HepG2 (cell line): ENCODE measurements at regions not wholly inside any gene's neighbourhood (a gene's known extent, or its start where the extent isn't known, plus 50 kb on each side); places are given as distances from the start of the nearest gene placed in this dataset.

Experiments used
- DPF2 ChIP-seq: sonication (generic); formaldehyde crosslinking; IDR thresholded peaks from 2 replicates; pipeline ENCODE4 v1.4.0; 2020; ENCODE audit warnings: mild to moderate bottlenecking, low read depth, missing genetic modification reagents, borderline replicate concordance
- FOSL1 ChIP-seq: sonication (generic); formaldehyde crosslinking; IDR thresholded peaks from 2 replicates; pipeline ENCODE4 v1.9.0; 2021; ENCODE audit warnings: missing genetic modification reagents, borderline replicate concordance
- IKZF1 ChIP-seq: fragments of 450-650 bp; IDR thresholded peaks from 2 replicates; pipeline ENCODE4 v1.7.1; 2016
- KAT8 ChIP-seq: IDR thresholded peaks from 2 replicates; pipeline ENCODE4 v1.6.1; 2016; ENCODE audit warnings: missing genetic modification reagents, missing compliant biosample characterization
- KMT2A ChIP-seq: sonication (generic); formaldehyde crosslinking; IDR thresholded peaks from 2 replicates; pipeline ENCODE4 v1.4.0; 2020; ENCODE audit warnings: missing genetic modification reagents
- KMT2B ChIP-seq: IDR thresholded peaks from 2 replicates; pipeline ENCODE4 v1.6.1; 2016; ENCODE audit warnings: missing genetic modification reagents, missing compliant biosample characterization
- MLLT10 ChIP-seq: sonication (generic); formaldehyde crosslinking; IDR thresholded peaks from 2 replicates; pipeline ENCODE4 v1.4.0; 2020; ENCODE audit warnings: missing genetic modification reagents
- SMAD3 ChIP-seq: sonication (generic); formaldehyde crosslinking; IDR thresholded peaks from 2 replicates; pipeline ENCODE4 v1.4.0; 2020; ENCODE audit warnings: missing genetic modification reagents
- SOX5 ChIP-seq: IDR thresholded peaks from 2 replicates; pipeline ENCODE4 v1.6.1; 2016; ENCODE audit warnings: borderline replicate concordance
- TAF1 ChIP-seq: sonication (generic); formaldehyde crosslinking; IDR thresholded peaks from 2 replicates; pipeline ENCODE4 v1.4.0; 2020; ENCODE audit warnings: missing genetic modification reagents
- TOE1 ChIP-seq: sonication (generic); formaldehyde crosslinking; IDR thresholded peaks from 2 replicates; pipeline ENCODE4 v1.4.0; 2020; ENCODE audit warnings: mild to moderate bottlenecking, missing genetic modification reagents
- YEATS4 ChIP-seq: sonication (generic); formaldehyde crosslinking; IDR thresholded peaks from 2 replicates; pipeline ENCODE4 v1.4.0; 2020; ENCODE audit warnings: missing genetic modification reagents, borderline replicate concordance
- ZBTB20 ChIP-seq: sonication (generic); formaldehyde crosslinking; IDR thresholded peaks from 2 replicates; pipeline ENCODE4 v1.8.1; 2023; ENCODE audit warnings: missing genetic modification reagents, low read depth, mild to moderate bottlenecking, borderline replicate concordance
- ZC3H4 ChIP-seq: sonication (generic); formaldehyde crosslinking; IDR thresholded peaks from 2 replicates; pipeline ENCODE4 v1.4.0; 2020; ENCODE audit warnings: missing genetic modification reagents, borderline replicate concordance
- ZNF136 ChIP-seq: sonication (generic); formaldehyde crosslinking; IDR thresholded peaks from 2 replicates; pipeline ENCODE4 v1.8.1; 2022; ENCODE audit warnings: low read depth, mild to moderate bottlenecking, moderate library complexity, missing genetic modification reagents
- ZNF138 ChIP-seq: sonication (generic); formaldehyde crosslinking; IDR thresholded peaks from 2 replicates; pipeline ENCODE4 v1.5.0; 2020; ENCODE audit warnings: mild to moderate bottlenecking, low read depth, missing genetic modification reagents
- ZNF234 ChIP-seq: sonication (generic); formaldehyde crosslinking; conservative IDR thresholded peaks from 2 replicates; pipeline ENCODE4 v1.5.1; 2020; ENCODE audit warnings: mild to moderate bottlenecking, missing genetic modification reagents
- ZNF281 ChIP-seq: sonication (generic); formaldehyde crosslinking; IDR thresholded peaks from 2 replicates; pipeline ENCODE4 v1.4.0; 2020; ENCODE audit warnings: missing genetic modification reagents, borderline replicate concordance
- ZNF557 ChIP-seq: sonication (generic); formaldehyde crosslinking; IDR thresholded peaks from 2 replicates; pipeline ENCODE4 v1.4.0; 2020; ENCODE audit warnings: missing genetic modification reagents
- ZNF660 ChIP-seq: sonication (generic); formaldehyde crosslinking; IDR thresholded peaks from 2 replicates; pipeline ENCODE4 v1.5.1; 2020; ENCODE audit warnings: mild to moderate bottlenecking, low read depth, missing genetic modification reagents, borderline replicate concordance
- TF ChIP-seq, protein P1 (sequence below): sonication (generic); formaldehyde crosslinking; IDR thresholded peaks from 2 replicates; pipeline ENCODE4 v1.9.0; 2021; ENCODE audit warnings: missing genetic modification reagents, borderline replicate concordance
- TF ChIP-seq, protein P2 (sequence below): sonication (generic); formaldehyde crosslinking; IDR thresholded peaks from 2 replicates; pipeline ENCODE4 v1.5.0; 2020; ENCODE audit warnings: mild to moderate bottlenecking, missing genetic modification reagents
- TF ChIP-seq, protein P3 (sequence below): sonication (generic); formaldehyde crosslinking; IDR thresholded peaks from 2 replicates; pipeline ENCODE4 v1.4.0; 2020; ENCODE audit warnings: missing genetic modification reagents, borderline replicate concordance

DNA sequence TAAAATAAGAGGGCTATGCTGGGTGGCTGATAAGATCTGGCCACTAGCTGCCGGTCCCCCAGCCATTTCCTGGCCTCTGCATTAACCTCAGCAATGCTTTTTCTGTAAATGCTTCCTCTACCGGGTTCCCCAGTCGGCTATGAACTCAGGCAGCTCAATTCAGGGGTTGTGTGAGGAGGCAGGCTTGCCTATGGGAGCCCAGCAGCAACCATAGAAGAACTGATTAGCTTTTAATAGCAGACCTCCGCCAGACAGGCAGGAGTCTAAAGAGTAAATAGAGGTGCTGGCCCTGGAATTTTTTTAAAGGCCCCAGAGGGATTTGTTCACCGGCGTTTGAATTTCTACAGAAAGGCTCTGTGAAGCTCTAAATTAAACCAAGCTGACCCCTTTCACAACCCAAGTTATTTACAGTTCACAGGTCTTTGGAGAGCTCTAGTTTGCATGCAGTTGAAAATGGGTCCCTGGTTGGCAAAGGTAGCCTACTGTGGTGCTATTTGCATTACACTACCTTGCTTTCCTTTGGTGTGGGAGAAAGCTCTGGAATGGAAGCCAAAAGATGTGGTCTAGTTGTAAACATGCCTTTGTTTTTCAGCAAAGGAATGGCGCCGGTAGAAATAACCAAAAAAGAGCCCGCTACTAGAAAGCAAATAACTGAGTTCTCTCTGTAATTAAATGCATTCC is 289.7 kb upstream of the SEMA6A start (continued):
- TF ChIP-seq, protein P1, sequence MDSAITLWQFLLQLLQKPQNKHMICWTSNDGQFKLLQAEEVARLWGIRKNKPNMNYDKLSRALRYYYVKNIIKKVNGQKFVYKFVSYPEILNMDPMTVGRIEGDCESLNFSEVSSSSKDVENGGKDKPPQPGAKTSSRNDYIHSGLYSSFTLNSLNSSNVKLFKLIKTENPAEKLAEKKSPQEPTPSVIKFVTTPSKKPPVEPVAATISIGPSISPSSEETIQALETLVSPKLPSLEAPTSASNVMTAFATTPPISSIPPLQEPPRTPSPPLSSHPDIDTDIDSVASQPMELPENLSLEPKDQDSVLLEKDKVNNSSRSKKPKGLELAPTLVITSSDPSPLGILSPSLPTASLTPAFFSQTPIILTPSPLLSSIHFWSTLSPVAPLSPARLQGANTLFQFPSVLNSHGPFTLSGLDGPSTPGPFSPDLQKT (CRISPR knock-in tag): no peak
- TF ChIP-seq ZNF136 (CRISPR knock-in tag) (no peak), TAF1 (CRISPR knock-in tag) (peak; percentile 50; the same call in 1 of the 2 replicates), MLLT10 (CRISPR knock-in tag) (no peak), ZNF234 (CRISPR knock-in tag) (no peak), ZBTB20 (CRISPR knock-in tag) (no peak), SMAD3 (CRISPR knock-in tag) (no peak), FOSL1 (CRISPR knock-in tag) (no peak), TOE1 (CRISPR knock-in tag) (no peak), KMT2B (0 out of 2 replicates have a peak, but pooled peaks have one; percentile 43), ZC3H4 (CRISPR knock-in tag) (no peak), ZNF660 (CRISPR knock-in tag) (no peak), YEATS4 (no peak; the same call in 1 of the 2 replicates), ZNF557 (CRISPR knock-in tag) (no peak), IKZF1 (no peak), ZNF138 (CRISPR knock-in tag) (no peak), DPF2 (peak; percentile 63), SOX5 (CRISPR knock-in tag) (peak; percentile 73), ZNF281 (no peak), KAT8 (CRISPR knock-in tag) (peak; percentile 63; the same call in 1 of the 2 replicates), KMT2A (CRISPR knock-in tag) (no peak)
- TF ChIP-seq, protein P2, sequence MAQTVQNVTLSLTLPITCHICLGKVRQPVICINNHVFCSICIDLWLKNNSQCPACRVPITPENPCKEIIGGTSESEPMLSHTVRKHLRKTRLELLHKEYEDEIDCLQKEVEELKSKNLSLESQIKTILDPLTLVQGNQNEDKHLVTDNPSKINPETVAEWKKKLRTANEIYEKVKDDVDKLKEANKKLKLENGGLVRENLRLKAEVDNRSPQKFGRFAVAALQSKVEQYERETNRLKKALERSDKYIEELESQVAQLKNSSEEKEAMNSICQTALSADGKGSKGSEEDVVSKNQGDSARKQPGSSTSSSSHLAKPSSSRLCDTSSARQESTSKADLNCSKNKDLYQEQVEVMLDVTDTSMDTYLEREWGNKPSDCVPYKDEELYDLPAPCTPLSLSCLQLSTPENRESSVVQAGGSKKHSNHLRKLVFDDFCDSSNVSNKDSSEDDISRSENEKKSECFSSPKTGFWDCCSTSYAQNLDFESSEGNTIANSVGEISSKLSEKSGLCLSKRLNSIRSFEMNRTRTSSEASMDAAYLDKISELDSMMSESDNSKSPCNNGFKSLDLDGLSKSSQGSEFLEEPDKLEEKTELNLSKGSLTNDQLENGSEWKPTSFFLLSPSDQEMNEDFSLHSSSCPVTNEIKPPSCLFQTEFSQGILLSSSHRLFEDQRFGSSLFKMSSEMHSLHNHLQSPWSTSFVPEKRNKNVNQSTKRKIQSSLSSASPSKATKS (CRISPR knock-in tag): no peak
- TF ChIP-seq, protein P3, sequence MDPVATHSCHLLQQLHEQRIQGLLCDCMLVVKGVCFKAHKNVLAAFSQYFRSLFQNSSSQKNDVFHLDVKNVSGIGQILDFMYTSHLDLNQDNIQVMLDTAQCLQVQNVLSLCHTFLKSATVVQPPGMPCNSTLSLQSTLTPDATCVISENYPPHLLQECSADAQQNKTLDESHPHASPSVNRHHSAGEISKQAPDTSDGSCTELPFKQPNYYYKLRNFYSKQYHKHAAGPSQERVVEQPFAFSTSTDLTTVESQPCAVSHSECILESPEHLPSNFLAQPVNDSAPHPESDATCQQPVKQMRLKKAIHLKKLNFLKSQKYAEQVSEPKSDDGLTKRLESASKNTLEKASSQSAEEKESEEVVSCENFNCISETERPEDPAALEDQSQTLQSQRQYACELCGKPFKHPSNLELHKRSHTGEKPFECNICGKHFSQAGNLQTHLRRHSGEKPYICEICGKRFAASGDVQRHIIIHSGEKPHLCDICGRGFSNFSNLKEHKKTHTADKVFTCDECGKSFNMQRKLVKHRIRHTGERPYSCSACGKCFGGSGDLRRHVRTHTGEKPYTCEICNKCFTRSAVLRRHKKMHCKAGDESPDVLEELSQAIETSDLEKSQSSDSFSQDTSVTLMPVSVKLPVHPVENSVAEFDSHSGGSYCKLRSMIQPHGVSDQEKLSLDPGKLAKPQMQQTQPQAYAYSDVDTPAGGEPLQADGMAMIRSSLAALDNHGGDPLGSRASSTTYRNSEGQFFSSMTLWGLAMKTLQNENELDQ (CRISPR knock-in tag): no peak
